ENCODE measurements at regions not wholly inside any gene's neighbourhood (a gene's known extent, or its start where the extent isn't known, plus 50 kb on each side); places are given as distances from the start of the nearest gene placed in this dataset.

GRCh38 chr11:128251140-128251539, 336.2 kb downstream of the ETS1 start:
- H3K36me3 Mint-ChIP-seq (ENCODE audit: low read depth): no peaks in the 10 kb centered on the region
- H3K4me3 Mint-ChIP-seq: no peak overlapping the region
- no peaks in the 10 kb centered on the region for H3K27me3 Mint-ChIP-seq (ENCODE audit: low read depth)
- no peak for DNase-seq (ENCODE audit: low read depth, low spot score)
- peaks cover 5% of the 10 kb centered on the region for H3K4me1 Mint-ChIP-seq
- no peak for TF ChIP-seq CTCF (conservative IDR thresholded peaks at IDR 0.05)
- H3K27ac Mint-ChIP-seq (ENCODE audit: unreplicated experiment): no peak overlapping the region
- no peaks in the 10 kb centered on the region for H3K9me3 Mint-ChIP-seq

DNA sequence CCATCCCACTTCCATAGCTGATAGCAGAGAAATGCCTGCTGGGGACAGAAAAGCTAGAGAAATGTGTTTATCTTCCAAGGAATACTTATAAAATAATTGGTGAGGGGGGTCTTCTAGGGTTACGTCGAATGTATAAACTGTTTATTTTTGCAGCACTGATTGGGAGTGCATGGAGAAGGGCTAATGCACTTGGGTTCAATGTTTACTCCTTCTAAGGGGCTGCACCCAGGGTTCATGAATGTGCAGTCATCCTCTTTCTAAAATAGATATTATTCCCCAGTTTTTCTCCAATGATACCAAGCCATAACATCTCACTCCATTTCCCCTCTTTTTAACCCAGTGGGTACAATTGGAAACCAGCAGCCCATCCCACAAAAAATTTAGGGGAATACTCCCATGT, 336.9 kb downstream of the ETS1 start:
- Mint-ChIP-seq H3K4me1 (peaks cover 5% of the 10 kb centered on the region), H3K4me3 (no peak overlapping the region), H3K27me3 (ENCODE audit: low read depth) (no peaks in the 10 kb centered on the region), H3K27ac (ENCODE audit: unreplicated experiment) (no peak overlapping the region), H3K36me3 (ENCODE audit: low read depth) (no peaks in the 10 kb centered on the region), H3K9me3 (no peaks in the 10 kb centered on the region)
- no peak for DNase-seq (ENCODE audit: low read depth, low spot score)
- TF ChIP-seq CTCF (conservative IDR thresholded peaks at IDR 0.05): no peak

GRCh38 chr11:128246810-128247594, 340.4 kb downstream of the ETS1 start:
- no peak for DNase-seq (ENCODE audit: low read depth, low spot score)
- H3K36me3 Mint-ChIP-seq (ENCODE audit: low read depth): no peaks in the 10 kb centered on the region
- H3K27ac Mint-ChIP-seq (ENCODE audit: unreplicated experiment): no peak overlapping the region
- no peak overlapping the region for H3K4me3 Mint-ChIP-seq
- H3K27me3 Mint-ChIP-seq (ENCODE audit: low read depth): no peaks in the 10 kb centered on the region
- TF ChIP-seq CTCF (conservative IDR thresholded peaks at IDR 0.05): no peak
- no peaks in the 10 kb centered on the region for H3K9me3 Mint-ChIP-seq
- peaks cover 5% of the 10 kb centered on the region for H3K4me1 Mint-ChIP-seq

DNA sequence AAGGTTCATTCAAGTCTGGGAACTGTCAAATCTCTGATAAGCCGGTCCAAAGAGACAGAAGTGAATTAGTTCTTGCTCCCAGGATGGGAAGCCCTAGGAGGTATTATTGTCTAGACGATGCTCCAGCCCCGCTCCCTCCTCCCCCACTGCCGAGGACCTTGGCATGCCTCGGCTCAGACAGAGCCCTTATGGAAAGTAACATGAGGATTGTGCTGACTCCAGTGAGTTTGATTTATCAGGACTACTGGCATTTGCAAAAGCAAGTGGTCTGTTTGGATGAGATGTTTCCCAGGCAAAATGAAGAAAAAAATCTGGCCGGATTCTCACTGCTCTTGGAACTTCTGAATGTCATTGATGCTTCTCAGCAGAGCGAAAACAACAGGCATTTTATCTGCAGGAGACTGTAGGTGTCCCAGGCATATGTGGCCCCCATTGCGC, 341.0 kb downstream of the ETS1 start:
- no peaks in the 10 kb centered on the region for H3K27me3 Mint-ChIP-seq (ENCODE audit: low read depth)
- no peak overlapping the region for H3K4me3 Mint-ChIP-seq
- H3K36me3 Mint-ChIP-seq (ENCODE audit: low read depth): no peaks in the 10 kb centered on the region
- no peak for TF ChIP-seq CTCF (conservative IDR thresholded peaks at IDR 0.05)
- peaks cover 5% of the 10 kb centered on the region for H3K4me1 Mint-ChIP-seq
- peak overlapping the region; percentile 53 for H3K27ac Mint-ChIP-seq (ENCODE audit: unreplicated experiment)
- H3K9me3 Mint-ChIP-seq: no peaks in the 10 kb centered on the region
- no peak for DNase-seq (ENCODE audit: low read depth, low spot score)

DNA sequence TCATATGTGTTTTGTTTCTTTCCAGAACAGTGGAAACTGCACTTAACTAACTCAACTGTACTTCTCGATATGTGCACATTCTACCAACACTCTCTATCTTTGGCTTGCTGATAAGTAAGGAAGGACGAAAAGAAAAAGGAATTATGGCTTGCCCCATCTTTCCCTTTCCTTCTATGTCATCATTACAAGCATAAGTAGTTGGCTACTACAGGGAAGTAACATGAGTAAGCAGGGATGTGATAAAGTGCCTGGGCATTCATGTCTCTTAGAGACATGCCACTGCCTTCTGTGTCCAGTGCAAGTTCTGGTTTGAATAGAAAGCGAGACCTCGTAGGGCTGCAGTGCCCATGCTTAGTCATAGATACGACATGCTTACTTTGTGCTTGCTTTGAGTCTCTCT, 342.5 kb downstream of the ETS1 start:
- H3K36me3 Mint-ChIP-seq (ENCODE audit: low read depth): no peaks in the 10 kb centered on the region

More for the DNA sequence above, 342.5 kb downstream of the ETS1 start:
- Mint-ChIP-seq H3K4me1 (peaks cover 5% of the 10 kb centered on the region), H3K9me3 (no peaks in the 10 kb centered on the region), H3K27me3 (ENCODE audit: low read depth) (no peaks in the 10 kb centered on the region), H3K4me3 (no peak overlapping the region), H3K27ac (ENCODE audit: unreplicated experiment) (no peak overlapping the region)
- no peak for TF ChIP-seq CTCF (conservative IDR thresholded peaks at IDR 0.05)
- no peak for DNase-seq (ENCODE audit: low read depth, low spot score)

Data from neural crest cell (in vitro differentiated cells).